ENCODE measurements at regions not wholly inside any gene's neighbourhood (a gene's known extent, or its start where the extent isn't known, plus 50 kb on each side); places are given as distances from the start of the nearest gene placed in this dataset.
"Not testable (repeated sequence)": the region's sequence is repeated elsewhere in the genome, so short reads cannot be mapped to it uniquely, and the experiment has no call there.

DNA sequence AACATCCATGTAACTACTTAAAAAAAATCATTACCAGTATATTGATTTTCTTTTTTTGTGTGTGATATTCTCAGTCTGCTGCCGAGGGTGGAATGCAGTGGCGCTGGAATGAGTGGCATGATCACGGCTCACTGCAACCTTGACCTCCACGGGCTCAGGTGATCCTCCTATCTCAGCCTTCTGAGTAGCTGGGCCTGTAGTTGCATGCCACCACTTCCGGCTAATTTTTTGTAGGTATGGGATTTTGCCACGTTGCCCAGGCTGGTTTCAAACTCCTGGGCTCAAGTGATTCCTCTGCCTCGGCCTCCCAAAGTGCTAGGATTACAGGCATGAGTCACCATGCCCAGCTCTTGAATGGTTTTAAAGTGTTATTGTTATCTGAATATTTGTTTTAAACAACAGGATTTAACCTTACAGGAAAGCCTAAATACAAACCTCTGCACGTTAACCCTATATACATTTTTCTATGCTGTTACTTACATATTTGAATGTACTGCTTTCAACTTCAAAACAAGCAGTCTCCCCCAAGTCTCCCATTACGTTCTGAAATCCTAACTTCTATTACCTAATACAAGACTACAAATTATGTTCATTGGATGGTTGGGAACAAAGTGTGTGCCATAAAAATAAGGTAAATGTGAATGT lies 61.7 kb downstream of the KPNA2 start:
- no peak for DNase-seq

DNA sequence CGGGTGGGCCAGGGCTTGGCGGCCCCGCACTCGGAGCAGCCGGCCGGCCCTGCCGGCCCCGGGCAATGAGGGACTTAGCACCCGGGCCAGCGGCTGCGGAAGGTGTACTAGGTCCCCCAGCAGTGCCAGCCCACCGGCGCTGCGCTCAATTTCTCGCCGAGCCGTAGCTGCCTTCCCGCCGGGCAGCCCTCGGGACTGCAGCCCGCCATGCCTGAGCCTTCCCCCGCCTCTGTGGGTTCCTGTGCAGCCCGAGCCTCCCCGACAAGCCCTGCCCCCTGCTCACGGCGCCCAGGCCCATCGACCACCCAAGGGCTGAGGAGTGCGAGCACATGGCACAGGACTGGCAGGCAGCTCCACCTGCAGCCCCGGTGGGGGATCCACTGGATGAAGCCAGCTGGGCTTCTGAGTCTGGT lies 63.8 kb downstream of the KPNA2 start:
- not testable (repeated sequence) for DNase-seq

- no peak for DNase-seq
These were observed 64.6 kb downstream of the KPNA2 start for GRCh38 chr17:68100000-68100641.

- DNase-seq: peak; percentile 15 to 95 (median 80)
These were observed 65.8 kb downstream of the KPNA2 start for GRCh38 chr17:68101075-68101986.

- DNase-seq: peak in 8 of 58 donors; percentile 20 to 57 (median 42)
These were observed 66.4 kb downstream of the KPNA2 start for GRCh38 chr17:68101987-68102314.

- peak in 6 of 58 donors; percentile 8 to 31 (median 20) for DNase-seq
These were observed 66.8 kb downstream of the KPNA2 start for GRCh38 chr17:68102318-68102758.

GRCh38 chr17:68103148-68103547 lies 67.6 kb downstream of the KPNA2 start:
- DNase-seq: no peak

DNA sequence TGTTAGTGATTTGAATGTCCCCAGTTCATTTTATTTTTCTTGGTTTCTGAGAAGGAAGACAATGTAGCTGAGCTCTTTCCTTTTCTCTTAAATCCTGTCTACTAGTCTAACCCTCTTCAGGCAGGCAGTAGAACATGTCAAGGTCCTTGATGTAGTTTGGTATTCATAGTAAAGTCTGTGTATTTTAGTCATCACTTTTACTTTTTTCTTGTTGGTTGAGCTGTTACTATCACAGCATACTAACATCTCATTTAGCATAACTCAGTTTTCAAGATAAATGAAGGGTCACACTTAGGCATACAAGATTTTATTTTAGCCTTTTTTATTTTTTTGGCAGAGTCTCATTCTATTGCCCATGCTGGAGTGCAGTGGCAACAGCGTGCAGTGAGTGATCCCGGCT lies 70.5 kb downstream of the KPNA2 start:
- DNase-seq: no peak

GRCh38 chr17:68107373-68107772 lies 71.8 kb downstream of the KPNA2 start:
- DNase-seq: no peak

- DNase-seq: no peak
These were observed 72.9 kb downstream of the KPNA2 start for GRCh38 chr17:68108313-68109000.

DNA sequence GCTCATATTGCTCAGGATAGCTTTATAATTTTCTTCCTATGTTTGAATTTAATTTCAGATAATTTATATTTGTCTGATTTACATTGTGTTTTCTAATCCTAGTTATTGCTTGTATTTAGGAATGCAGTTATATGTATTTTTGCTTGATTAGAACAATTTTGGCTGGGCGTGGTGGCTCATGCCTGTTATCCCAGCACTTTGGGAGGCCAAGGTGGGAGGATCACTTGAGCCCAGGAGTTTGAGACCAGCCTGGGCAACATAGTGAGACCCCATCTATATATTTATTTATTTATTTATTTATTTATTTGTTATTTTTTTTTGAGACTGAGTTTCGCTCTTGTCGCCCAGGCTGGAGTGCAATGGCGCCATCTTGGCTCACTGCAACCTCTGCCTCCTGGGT lies 73.9 kb downstream of the KPNA2 start:
- DNase-seq: not testable (repeated sequence)

DNA sequence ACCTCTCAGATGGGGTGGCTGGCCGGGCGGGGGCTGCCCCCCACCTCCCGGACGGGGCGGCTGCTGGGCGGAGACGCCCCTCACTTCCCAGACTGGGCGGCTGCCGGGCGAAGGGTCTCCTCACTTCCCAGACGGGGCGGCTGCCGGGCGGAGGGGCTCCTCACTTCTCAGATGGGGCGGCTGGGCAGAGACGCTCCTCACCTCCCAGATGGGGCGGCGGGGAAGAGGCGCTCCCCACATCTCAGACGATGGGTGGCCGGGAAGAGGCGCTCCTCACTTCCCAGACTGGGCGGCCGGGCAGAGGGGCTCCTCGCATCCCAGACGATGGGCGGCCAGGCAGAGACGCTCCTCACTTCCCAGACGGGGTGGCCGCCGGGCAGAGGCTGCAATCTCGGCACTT lies 80.7 kb downstream of the KPNA2 start:
- not testable (repeated sequence) for DNase-seq

DNA sequence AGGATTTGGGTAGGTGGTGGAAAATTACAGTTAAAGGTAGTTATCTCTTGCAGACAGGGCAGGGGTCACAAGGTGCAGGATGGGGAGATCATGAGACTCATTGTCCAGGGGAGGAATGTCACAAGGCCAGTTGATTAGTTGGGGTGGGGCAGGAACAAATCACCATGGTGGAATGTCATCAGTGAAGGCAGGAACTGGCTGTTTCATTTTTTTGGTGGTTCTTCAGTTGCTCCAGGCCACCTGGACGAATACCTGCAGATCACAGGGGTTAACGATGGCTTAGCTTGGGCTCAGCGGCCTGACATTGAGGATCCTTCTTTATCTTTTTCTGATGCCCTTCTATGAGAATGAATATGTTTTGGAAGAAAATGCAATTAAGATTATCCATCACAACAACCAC lies 87.1 kb downstream of the KPNA2 start:
- DNase-seq: no peak

GRCh38 chr17:68125111-68125870 lies 89.8 kb downstream of the KPNA2 start:
- no peak for DNase-seq

- no peak for DNase-seq
These were observed 92.4 kb downstream of the KPNA2 start for GRCh38 chr17:68127914-68128313.

DNA sequence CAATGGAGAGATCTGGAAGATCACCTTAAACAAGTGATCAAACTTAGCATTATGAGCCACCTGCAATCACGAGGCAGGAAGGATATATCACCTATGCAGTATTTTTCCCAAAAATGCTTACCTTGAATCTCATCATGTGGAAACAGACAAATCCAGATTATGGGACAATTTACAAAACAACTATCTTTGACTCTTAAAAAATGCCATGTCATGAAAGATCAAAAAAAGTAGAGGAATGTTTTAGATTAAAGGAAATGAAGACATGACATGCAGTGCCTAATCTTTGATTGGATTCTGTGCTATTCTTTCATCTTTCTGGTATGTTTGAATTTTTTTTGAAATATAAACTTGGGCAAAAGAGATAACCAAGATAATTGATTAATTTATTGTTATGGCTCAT lies 95.9 kb downstream of the KPNA2 start:
- no peak for DNase-seq

- no peak for DNase-seq
These were observed 98.0 kb downstream of the KPNA2 start for GRCh38 chr17:68133346-68134045.

DNA sequence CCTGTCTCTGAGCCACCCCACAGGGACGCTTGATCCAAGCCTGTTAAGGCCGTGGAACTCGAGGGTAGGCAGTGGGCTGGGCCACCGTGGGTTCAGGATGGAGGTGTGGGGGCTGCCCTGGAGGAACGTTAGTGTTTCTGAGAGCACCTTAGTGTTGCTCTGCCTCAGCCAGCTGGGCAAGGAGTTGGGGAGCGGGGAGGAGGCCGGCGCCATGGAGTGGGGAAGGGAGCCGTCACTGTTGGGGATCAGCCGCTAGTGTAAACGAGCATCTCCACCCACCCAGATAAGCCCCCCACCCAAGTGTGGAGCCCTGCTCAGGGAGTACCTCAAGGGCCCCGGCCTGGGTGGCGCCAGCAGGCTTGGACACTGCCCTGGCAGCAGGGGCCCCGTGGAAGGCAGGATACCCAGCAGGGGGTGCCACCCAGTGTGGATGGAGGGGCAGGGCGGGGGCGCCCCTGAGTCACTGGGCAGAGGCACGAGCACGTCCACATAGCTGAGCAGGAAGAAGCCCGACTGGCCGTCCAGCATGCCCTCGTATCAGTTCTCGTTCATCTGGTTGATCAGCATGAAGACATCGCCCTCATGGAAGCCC lies 98.6 kb downstream of the KPNA2 start:
- no peak for DNase-seq

GRCh38 chr17:68134731-68135130 lies 99.2 kb downstream of the KPNA2 start:
- no peak for DNase-seq
